Peyer's patch (tissue), 4 donors: ENCODE measurements at regions not wholly inside any gene's neighbourhood (a gene's known extent, or its start where the extent isn't known, plus 50 kb on each side); places are given as distances from the start of the nearest gene placed in this dataset.

Experiments used
- DNase-seq, 3 donors: peaks; one replicate each; pipeline ENCODE4 v3.0.0-alpha.2; 2017 to 2019
- H3K27ac ChIP-seq, 4 donors: fragments of 200-600 bp; sonication (generic); one replicate each; pipeline ENCODE4 v1.5.1; 2016 to 2019
- H3K27me3 ChIP-seq, 2 donors: fragments of 200-600 bp; sonication (generic); one replicate each; pipeline ENCODE4 v1.5.1; 2019
- H3K36me3 ChIP-seq, 3 donors: fragments of 200-600 bp; sonication (generic); one replicate each; pipeline ENCODE4 v1.5.1; 2016 to 2019
- H3K4me1 ChIP-seq, 4 donors: fragments of 200-600 bp; sonication (generic); one replicate each; pipeline ENCODE4 v1.5.1; 2016 to 2019
- H3K4me3 ChIP-seq, 4 donors: fragments of 200-600 bp; sonication (generic); 1 replicate in 3 of 4; 2 replicates in 1 of 4; pipeline ENCODE4 v1.5.1; 2016 to 2019; ENCODE audit warnings: mild to moderate bottlenecking in 1 of 4
- H3K9me3 ChIP-seq, 4 donors: fragments of 200-600 bp; sonication (generic); one replicate each; pipeline ENCODE4 v1.5.1; 2016 to 2019; ENCODE audit warnings: mild to moderate bottlenecking in 1 of 4
- POLR2A ChIP-seq, 2 donors: fragments of 450-650 bp; IDR thresholded peaks; one replicate each; pipeline ENCODE4 v1.5.1; 2017; ENCODE audit warnings: antibody characterized with exemption in 2 of 2, mild to moderate bottlenecking in 2 of 2, moderate library complexity in 2 of 2
- TF ChIP-seq, protein P1 (sequence below), 6 experiments: fragments of 450-650 bp in 4 of 6; fragments of 200-600 bp in 2 of 6; sonication (generic) in 1 of 6; IDR thresholded peaks; one replicate each; pipeline ENCODE4 v1.5.1; 2017 to 2019; ENCODE audit warnings: antibody characterized with exemption in 6 of 6, mild to moderate bottlenecking in 3 of 6, moderate library complexity in 1 of 6

DNA sequence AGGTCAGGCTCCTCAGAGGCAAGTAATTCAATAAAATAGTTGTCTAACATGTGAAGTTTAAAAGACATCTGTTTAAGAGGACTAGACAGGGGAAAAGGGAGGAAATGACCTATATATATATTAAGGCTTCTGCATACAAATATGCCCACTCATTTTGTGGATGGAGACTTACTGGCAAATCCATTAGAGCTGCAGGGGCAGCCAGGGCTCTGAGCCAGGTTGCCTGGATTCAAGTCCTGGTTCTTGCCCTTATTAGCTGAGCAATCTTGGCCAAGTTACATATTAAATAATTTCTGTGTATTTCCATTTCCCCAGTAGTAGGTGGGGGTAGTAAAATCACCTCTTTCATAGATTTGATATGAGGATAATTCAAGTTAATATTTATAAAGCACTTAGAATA lies 287.0 kb upstream of the RIMS1 start:
- H3K27me3 ChIP-seq: no peaks in the 10 kb centered on the region
- H3K9me3 ChIP-seq: no peaks in the 10 kb centered on the region
- no peak for TF ChIP-seq POLR2A (IDR thresholded peaks at IDR 0.05)
- TF ChIP-seq, protein P1, sequence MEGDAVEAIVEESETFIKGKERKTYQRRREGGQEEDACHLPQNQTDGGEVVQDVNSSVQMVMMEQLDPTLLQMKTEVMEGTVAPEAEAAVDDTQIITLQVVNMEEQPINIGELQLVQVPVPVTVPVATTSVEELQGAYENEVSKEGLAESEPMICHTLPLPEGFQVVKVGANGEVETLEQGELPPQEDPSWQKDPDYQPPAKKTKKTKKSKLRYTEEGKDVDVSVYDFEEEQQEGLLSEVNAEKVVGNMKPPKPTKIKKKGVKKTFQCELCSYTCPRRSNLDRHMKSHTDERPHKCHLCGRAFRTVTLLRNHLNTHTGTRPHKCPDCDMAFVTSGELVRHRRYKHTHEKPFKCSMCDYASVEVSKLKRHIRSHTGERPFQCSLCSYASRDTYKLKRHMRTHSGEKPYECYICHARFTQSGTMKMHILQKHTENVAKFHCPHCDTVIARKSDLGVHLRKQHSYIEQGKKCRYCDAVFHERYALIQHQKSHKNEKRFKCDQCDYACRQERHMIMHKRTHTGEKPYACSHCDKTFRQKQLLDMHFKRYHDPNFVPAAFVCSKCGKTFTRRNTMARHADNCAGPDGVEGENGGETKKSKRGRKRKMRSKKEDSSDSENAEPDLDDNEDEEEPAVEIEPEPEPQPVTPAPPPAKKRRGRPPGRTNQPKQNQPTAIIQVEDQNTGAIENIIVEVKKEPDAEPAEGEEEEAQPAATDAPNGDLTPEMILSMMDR (IDR thresholded peaks at IDR 0.05): no peak
- DNase-seq: no peak
- no peak overlapping the region for H3K27ac ChIP-seq
- no peak overlapping the region for H3K4me3 ChIP-seq
- H3K4me1 ChIP-seq: no peaks in the 10 kb centered on the region
- H3K36me3 ChIP-seq: no peaks in the 10 kb centered on the region

DNA sequence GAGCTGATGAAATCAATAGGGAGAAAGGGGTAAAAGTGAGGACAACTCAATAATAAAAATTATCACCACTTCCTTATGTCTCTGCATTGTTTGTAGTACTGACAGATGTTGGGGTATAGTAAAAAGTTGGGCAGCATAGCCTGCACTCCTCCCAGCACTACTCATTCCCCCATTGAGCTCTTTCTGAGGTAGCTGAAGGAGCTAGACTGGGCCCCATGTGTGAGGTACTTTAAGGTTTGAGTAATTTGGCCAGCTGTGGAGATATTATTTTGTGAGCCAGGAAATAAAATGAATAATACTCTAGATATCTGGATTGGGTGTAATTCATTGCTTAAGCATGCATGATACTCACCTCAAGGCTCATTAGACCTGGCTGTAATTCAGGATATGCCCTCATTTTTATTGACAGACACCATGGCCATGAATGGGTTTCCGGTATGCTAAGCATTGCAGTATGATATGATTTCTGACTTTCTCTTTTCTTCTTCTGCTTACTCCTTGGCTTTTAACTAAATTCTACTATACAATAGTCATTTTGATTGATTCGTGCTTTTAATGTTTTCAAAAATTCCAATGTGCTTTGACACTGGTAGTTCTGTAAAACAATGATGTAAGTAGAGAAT lies 283.9 kb upstream of the RIMS1 start:
- H3K27me3 ChIP-seq: no peaks in the 10 kb centered on the region
- no peaks in the 10 kb centered on the region for H3K9me3 ChIP-seq
- DNase-seq: no peak
- no peaks in the 10 kb centered on the region for H3K36me3 ChIP-seq
- H3K4me3 ChIP-seq: no peak overlapping the region
- H3K27ac ChIP-seq: no peak overlapping the region
- no peaks in the 10 kb centered on the region for H3K4me1 ChIP-seq
- TF ChIP-seq, protein P1 (IDR thresholded peaks at IDR 0.05): no peak
- no peak for TF ChIP-seq POLR2A (IDR thresholded peaks at IDR 0.05)

DNA sequence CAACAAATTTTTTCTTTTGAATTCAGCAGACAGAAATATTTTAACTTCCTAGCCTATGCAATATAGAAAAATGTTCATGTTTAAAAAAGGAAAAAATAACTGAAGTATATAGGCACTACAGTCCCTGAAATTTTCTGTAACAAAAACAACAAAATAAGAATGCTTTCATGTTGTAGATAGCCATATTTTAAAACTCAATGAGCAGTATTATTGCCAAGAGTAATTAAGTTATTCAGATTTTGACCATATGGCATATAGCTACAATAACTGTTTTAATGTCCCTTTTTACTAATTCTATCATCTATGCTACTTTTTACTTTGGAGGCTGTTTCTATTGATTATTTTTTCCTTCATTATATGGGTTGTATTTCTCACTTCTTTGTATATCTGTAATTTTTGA lies 283.3 kb upstream of the RIMS1 start:
- H3K36me3 ChIP-seq: no peaks in the 10 kb centered on the region
- TF ChIP-seq, protein P1 (IDR thresholded peaks at IDR 0.05): no peak
- TF ChIP-seq POLR2A (IDR thresholded peaks at IDR 0.05): no peak
- DNase-seq: no peak
- no peaks in the 10 kb centered on the region for H3K27me3 ChIP-seq
- H3K4me3 ChIP-seq: no peak overlapping the region
- H3K9me3 ChIP-seq: no peaks in the 10 kb centered on the region
- no peak overlapping the region for H3K27ac ChIP-seq
- no peaks in the 10 kb centered on the region for H3K4me1 ChIP-seq

DNA sequence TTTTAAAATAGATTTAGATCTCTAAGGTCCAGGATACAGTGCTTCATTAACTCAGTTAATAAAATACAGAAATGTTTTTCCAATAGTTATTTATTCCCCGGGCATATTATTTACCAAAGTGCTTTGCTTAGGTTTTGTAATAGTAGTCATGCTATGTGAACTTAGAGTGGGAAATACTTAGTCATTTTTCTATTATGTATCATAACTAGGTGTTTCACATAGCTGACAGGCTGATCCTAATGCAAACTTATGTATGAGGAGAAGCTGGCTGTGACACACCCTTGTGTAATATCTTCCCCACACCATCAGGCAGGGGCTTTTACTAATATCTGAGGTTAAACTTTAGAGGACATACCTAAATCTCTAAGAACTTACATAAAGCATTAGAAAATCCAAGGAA lies 277.7 kb upstream of the RIMS1 start:
- Histone ChIP-seq H3K9me3 (no peaks in the 10 kb centered on the region), H3K36me3 (no peaks in the 10 kb centered on the region), H3K27me3 (no peaks in the 10 kb centered on the region), H3K4me1 (no peaks in the 10 kb centered on the region), H3K27ac (no peak overlapping the region), H3K4me3 (no peak overlapping the region)
- DNase-seq: no peak
- TF ChIP-seq, protein P1 (IDR thresholded peaks at IDR 0.05): no peak
- no peak for TF ChIP-seq POLR2A (IDR thresholded peaks at IDR 0.05)

DNA sequence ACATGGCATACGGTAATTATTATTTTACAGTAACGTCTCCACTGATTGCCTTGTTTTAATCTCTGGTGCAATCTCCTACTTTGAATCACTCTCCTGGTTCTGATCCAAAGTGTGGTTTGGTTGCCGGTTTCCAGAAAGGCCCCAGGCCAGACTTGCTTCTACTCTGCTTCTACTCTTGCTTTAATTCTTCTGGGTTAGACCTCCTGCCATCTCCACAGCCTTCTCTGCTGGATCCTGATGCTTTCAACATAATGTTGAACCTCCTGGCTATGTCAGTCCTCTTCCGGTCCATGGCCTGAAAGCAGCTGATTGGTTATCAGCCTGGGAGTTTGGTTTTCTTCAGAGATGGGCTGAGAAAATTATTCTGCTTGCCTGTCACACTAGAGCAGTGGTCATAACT lies 266.5 kb upstream of the RIMS1 start:
- TF ChIP-seq, protein P1 (IDR thresholded peaks at IDR 0.05): no peak
- TF ChIP-seq POLR2A (IDR thresholded peaks at IDR 0.05): no peak
- no peaks in the 10 kb centered on the region for H3K27me3 ChIP-seq
- no peak for DNase-seq
- no peak overlapping the region for H3K27ac ChIP-seq
- no peaks in the 10 kb centered on the region for H3K36me3 ChIP-seq
- H3K4me1 ChIP-seq: no peaks in the 10 kb centered on the region
- no peak overlapping the region for H3K4me3 ChIP-seq
- H3K9me3 ChIP-seq: no peaks in the 10 kb centered on the region
